ENCODE measurements at regions not wholly inside any gene's neighbourhood (a gene's known extent, or its start where the extent isn't known, plus 50 kb on each side); places are given as distances from the start of the nearest gene placed in this dataset.

GRCh38 chr5:110082863-110083262 is 393.1 kb downstream of the MAN2A1 start:
- TF ChIP-seq, protein P1, sequence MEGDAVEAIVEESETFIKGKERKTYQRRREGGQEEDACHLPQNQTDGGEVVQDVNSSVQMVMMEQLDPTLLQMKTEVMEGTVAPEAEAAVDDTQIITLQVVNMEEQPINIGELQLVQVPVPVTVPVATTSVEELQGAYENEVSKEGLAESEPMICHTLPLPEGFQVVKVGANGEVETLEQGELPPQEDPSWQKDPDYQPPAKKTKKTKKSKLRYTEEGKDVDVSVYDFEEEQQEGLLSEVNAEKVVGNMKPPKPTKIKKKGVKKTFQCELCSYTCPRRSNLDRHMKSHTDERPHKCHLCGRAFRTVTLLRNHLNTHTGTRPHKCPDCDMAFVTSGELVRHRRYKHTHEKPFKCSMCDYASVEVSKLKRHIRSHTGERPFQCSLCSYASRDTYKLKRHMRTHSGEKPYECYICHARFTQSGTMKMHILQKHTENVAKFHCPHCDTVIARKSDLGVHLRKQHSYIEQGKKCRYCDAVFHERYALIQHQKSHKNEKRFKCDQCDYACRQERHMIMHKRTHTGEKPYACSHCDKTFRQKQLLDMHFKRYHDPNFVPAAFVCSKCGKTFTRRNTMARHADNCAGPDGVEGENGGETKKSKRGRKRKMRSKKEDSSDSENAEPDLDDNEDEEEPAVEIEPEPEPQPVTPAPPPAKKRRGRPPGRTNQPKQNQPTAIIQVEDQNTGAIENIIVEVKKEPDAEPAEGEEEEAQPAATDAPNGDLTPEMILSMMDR (IDR thresholded peaks at IDR 0.05; ENCODE audit: insufficient read depth, low read length): no peak
- TF ChIP-seq POLR2AphosphoS5 (IDR thresholded peaks at IDR 0.05; ENCODE audit: low read depth): no peak
- TF ChIP-seq REST (IDR thresholded peaks at IDR 0.05; ENCODE audit: insufficient replicate concordance, low read depth): no peak
